VCaP (cell line): ENCODE measurements at regions not wholly inside any gene's neighbourhood (a gene's known extent, or its start where the extent isn't known, plus 50 kb on each side); places are given as distances from the start of the nearest gene placed in this dataset.
A peak's percentile ranks its signal among the peaks of the same experiment; 100 is the strongest.

ENCODE experiments used
- H3K27ac ChIP-seq: fragments of 450-650 bp; 2 replicates; pipeline ENCODE4 v1.5.1; 2017
- CTCF ChIP-seq: fragments of 450-650 bp; conservative IDR thresholded peaks from 2 replicates; pipeline ENCODE4 v1.5.1; 2017; ENCODE audit warnings: mild to moderate bottlenecking, moderate library complexity

- no peak overlapping the region for H3K27ac ChIP-seq
- no peak for TF ChIP-seq CTCF
These were observed 271.9 kb downstream of the PABPC4L start for GRCh38 chr4:133929531-133930239.

- no peak overlapping the region for H3K27ac ChIP-seq
- TF ChIP-seq CTCF, result peak; percentile 61
These were observed 280.1 kb downstream of the PABPC4L start for GRCh38 chr4:133921280-133922195.

- TF ChIP-seq CTCF, result no peak
These were observed 281.4 kb downstream of the PABPC4L start for GRCh38 chr4:133920236-133920635.

GRCh38 chr4:133910165-133910564 lies 291.4 kb downstream of the PABPC4L start:
- TF ChIP-seq CTCF, result no peak
- H3K27ac ChIP-seq, result no peak overlapping the region

More at GRCh38 chr4:133920236-133920635, 281.4 kb downstream of the PABPC4L start:
- H3K27ac ChIP-seq, result no peak overlapping the region

GRCh38 chr4:133903029-133903428 lies 298.6 kb downstream of the PABPC4L start:
- no peak overlapping the region for H3K27ac ChIP-seq

GRCh38 chr4:133891011-133891410 lies 310.6 kb downstream of the PABPC4L start:
- TF ChIP-seq CTCF, result no peak
- H3K27ac ChIP-seq, result no peak overlapping the region

More at GRCh38 chr4:133903029-133903428, 298.6 kb downstream of the PABPC4L start:
- TF ChIP-seq CTCF, result no peak

GRCh38 chr4:133887723-133888122 lies 313.9 kb downstream of the PABPC4L start:
- TF ChIP-seq CTCF, result no peak

More at GRCh38 chr4:133887723-133888122, 313.9 kb downstream of the PABPC4L start:
- no peak overlapping the region; the same call in 1 of the 2 replicates for H3K27ac ChIP-seq
